CD14-positive monocyte (primary cell): ENCODE measurements at regions not wholly inside any gene's neighbourhood (a gene's known extent, or its start where the extent isn't known, plus 50 kb on each side); places are given as distances from the start of the nearest gene placed in this dataset.
"Not testable (repeated sequence)": the region's sequence is repeated elsewhere in the genome, so short reads cannot be mapped to it uniquely, and the experiment has no call there.

Experiments
- DNase-seq, 3 donors: peaks; one replicate each; pipeline ENCODE4 v3.0.0-alpha.2; 2011 to 2022
- H2AFZ ChIP-seq: 2 replicates; pipeline ENCODE4 v1.6.0; 2012; ENCODE audit warnings: mild to moderate bottlenecking, low read depth, low read length, inconsistent platforms; ENCODE audit not compliant: insufficient read depth, poor library complexity, severe bottlenecking
- H3K27ac ChIP-seq, 2 donors: 1 replicate in 1 of 2; 2 replicates in 1 of 2; pipeline ENCODE4 v1.5.1; 2012 to 2013; ENCODE audit warnings: low read length in 2 of 2, control low read depth in 1 of 2, inconsistent platforms in 1 of 2, low read depth in 1 of 2, mild to moderate bottlenecking in 1 of 2
- H3K27me3 ChIP-seq, 2 donors: one replicate each; pipeline versions ENCODE4 v1.6.0 to v1.6.1; 2011 to 2013; ENCODE audit warnings: low read length in 2 of 2; ENCODE audit not compliant: control insufficient read depth in 2 of 2, insufficient read depth in 2 of 2
- H3K36me3 ChIP-seq, 2 donors: replicated peaks in 1 of 2; 1 replicate in 1 of 2; 2 replicates in 1 of 2; pipeline versions ENCODE4 v1.5.1 to v1.6.1; 2012 to 2013; ENCODE audit warnings: low read length in 2 of 2, control low read depth in 1 of 2, inconsistent platforms in 1 of 2, mild to moderate bottlenecking in 1 of 2; ENCODE audit not compliant: insufficient read depth in 2 of 2, control insufficient read depth in 1 of 2
- H3K4me1 ChIP-seq, 2 donors: 1 replicate in 1 of 2; 2 replicates in 1 of 2; pipeline versions ENCODE4 v1.5.1 to v1.6.1; 2012 to 2013; ENCODE audit warnings: low read length in 2 of 2, control low read depth in 1 of 2, inconsistent platforms in 1 of 2, mild to moderate bottlenecking in 1 of 2, moderate library complexity in 1 of 2; ENCODE audit not compliant: insufficient read depth in 2 of 2, control insufficient read depth in 1 of 2
- H3K4me2 ChIP-seq: replicated peaks from 2 replicates; pipeline ENCODE3; 2012; ENCODE audit warnings: low read length, moderate library complexity, mild to moderate bottlenecking; ENCODE audit not compliant: poor library complexity, severe bottlenecking; ENCODE audit errors: extremely low read depth
- H3K4me3 ChIP-seq, 3 experiments: fragments of 200-600 bp in 1 of 3; sonication (generic) in 1 of 3; replicated peaks in 1 of 3; 1 replicate in 2 of 3; 2 replicates in 1 of 3; pipeline ENCODE4 v1.5.1; 2011 to 2013; ENCODE audit warnings: low read length in 3 of 3, mild to moderate bottlenecking in 3 of 3, control low read depth in 2 of 3, low read depth in 2 of 3, inconsistent platforms in 1 of 3, moderate library complexity in 1 of 3
- H3K79me2 ChIP-seq: 2 replicates; pipeline ENCODE4 v1.6.0; 2012; ENCODE audit warnings: mild to moderate bottlenecking, control low read depth, inconsistent platforms, low read length, moderate library complexity; ENCODE audit not compliant: insufficient read depth
- H3K9ac ChIP-seq: 2 replicates; pipeline ENCODE4 v1.6.0; 2017; ENCODE audit warnings: low read length, mild to moderate bottlenecking; ENCODE audit not compliant: insufficient read depth, poor library complexity, severe bottlenecking
- H3K9me3 ChIP-seq, 2 donors: replicated peaks in 1 of 2; 1 replicate in 1 of 2; 2 replicates in 1 of 2; pipeline versions ENCODE4 v1.5.1 to v1.6.1; 2012 to 2013; ENCODE audit warnings: low read length in 2 of 2, control low read depth in 1 of 2; ENCODE audit not compliant: control insufficient read depth in 1 of 2, insufficient read depth in 1 of 2
- H4K20me1 ChIP-seq: 2 replicates; pipeline ENCODE4 v1.6.0; 2012; ENCODE audit warnings: mild to moderate bottlenecking, low read length, control low read depth, moderate library complexity; ENCODE audit not compliant: insufficient read depth
- H3K27ac Mint-ChIP-seq, 7 donors: one replicate each; pipeline ENCODE4 v1.8.0; 2020; ENCODE audit warnings: mild to moderate bottlenecking in 7 of 7, mixed read lengths in 7 of 7, moderate library complexity in 6 of 7, inconsistent platforms in 2 of 7
- H3K27me3 Mint-ChIP-seq, 3 donors: one replicate each; pipeline ENCODE4 v1.8.0; 2021 to 2022; ENCODE audit warnings: low read depth in 3 of 3, mild to moderate bottlenecking in 3 of 3, mixed read lengths in 3 of 3, moderate library complexity in 3 of 3, inconsistent platforms in 1 of 3
- H3K36me3 Mint-ChIP-seq, 2 donors: one replicate each; pipeline ENCODE4 v1.8.0; 2020; ENCODE audit warnings: mixed read lengths in 2 of 2, inconsistent platforms in 1 of 2, mild to moderate bottlenecking in 1 of 2
- H3K4me1 Mint-ChIP-seq: one replicate; pipeline ENCODE4 v1.8.0; 2020; ENCODE audit warnings: mild to moderate bottlenecking, mixed read lengths
- H3K4me3 Mint-ChIP-seq, 2 donors: one replicate each; pipeline ENCODE4 v1.8.0; 2020; ENCODE audit warnings: mild to moderate bottlenecking in 2 of 2, mixed read lengths in 2 of 2, moderate library complexity in 1 of 2
- H3K9me3 Mint-ChIP-seq, 7 donors: one replicate each; pipeline ENCODE4 v1.8.0; 2020 to 2022; ENCODE audit warnings: mixed read lengths in 7 of 7, mild to moderate bottlenecking in 6 of 7, moderate library complexity in 6 of 7, inconsistent platforms in 2 of 7
- WGBS: methylation state at CpG from one replicate; pipeline ENCODE4 v1.1.5; 2013; ENCODE audit warnings: missing lambda C conversion rate; ENCODE audit not compliant: insufficient coverage; 5-methylcytosine and 5-hydroxymethylcytosine counted together
- intact Hi-C, 2 donors: fragments of 100-400 bp; cut with micrococcal nuclease; formaldehyde crosslinking; loops; one replicate each; pipeline versions ENCODE4 v1.15.0 to v1.15.1; 2023
- TF ChIP-seq, protein P1 (sequence below): fragments of 200-600 bp; IDR thresholded peaks from one replicate; pipeline ENCODE4 v1.8.0; 2022; ENCODE audit warnings: antibody characterized with exemption, mild to moderate bottlenecking

GRCh38 chr2:43142921-43143438 lies 83.4 kb downstream of the ZFP36L2 start:
- H3K4me1 Mint-ChIP-seq: peaks cover 58% of the 10 kb centered on the region
- H3K4me3 Mint-ChIP-seq: no peak overlapping the region

GRCh38 chr2:43141636-43142151 lies 84.7 kb downstream of the ZFP36L2 start:
- H3K36me3 ChIP-seq, H3K9ac ChIP-seq, H3K4me2 ChIP-seq, H3K9me3 Mint-ChIP-seq, H3K36me3 Mint-ChIP-seq, H3K27ac ChIP-seq, H3K27ac Mint-ChIP-seq, H3K27me3 Mint-ChIP-seq, H3K27me3 ChIP-seq, H4K20me1 ChIP-seq, H2AFZ ChIP-seq, H3K9me3 ChIP-seq, H3K79me2 ChIP-seq, H3K4me3 Mint-ChIP-seq, DNase-seq, H3K4me3 ChIP-seq, intact Hi-C loops: not testable (repeated sequence)
- peaks cover 50 to 56% of the 10 kb centered on the region in 2 donors for H3K4me1 ChIP-seq
- peaks cover 67% of the 10 kb centered on the region for H3K4me1 Mint-ChIP-seq
- WGBS: 79% methylated on average over 4 of the region's 7 CpGs

More at GRCh38 chr2:43142921-43143438, 83.4 kb downstream of the ZFP36L2 start:
- no peaks in the 10 kb centered on the region for H4K20me1 ChIP-seq
- TF ChIP-seq, protein P1, sequence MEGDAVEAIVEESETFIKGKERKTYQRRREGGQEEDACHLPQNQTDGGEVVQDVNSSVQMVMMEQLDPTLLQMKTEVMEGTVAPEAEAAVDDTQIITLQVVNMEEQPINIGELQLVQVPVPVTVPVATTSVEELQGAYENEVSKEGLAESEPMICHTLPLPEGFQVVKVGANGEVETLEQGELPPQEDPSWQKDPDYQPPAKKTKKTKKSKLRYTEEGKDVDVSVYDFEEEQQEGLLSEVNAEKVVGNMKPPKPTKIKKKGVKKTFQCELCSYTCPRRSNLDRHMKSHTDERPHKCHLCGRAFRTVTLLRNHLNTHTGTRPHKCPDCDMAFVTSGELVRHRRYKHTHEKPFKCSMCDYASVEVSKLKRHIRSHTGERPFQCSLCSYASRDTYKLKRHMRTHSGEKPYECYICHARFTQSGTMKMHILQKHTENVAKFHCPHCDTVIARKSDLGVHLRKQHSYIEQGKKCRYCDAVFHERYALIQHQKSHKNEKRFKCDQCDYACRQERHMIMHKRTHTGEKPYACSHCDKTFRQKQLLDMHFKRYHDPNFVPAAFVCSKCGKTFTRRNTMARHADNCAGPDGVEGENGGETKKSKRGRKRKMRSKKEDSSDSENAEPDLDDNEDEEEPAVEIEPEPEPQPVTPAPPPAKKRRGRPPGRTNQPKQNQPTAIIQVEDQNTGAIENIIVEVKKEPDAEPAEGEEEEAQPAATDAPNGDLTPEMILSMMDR: no peak
- H3K4me3 ChIP-seq: no peak overlapping the region
- no peaks in the 10 kb centered on the region for H3K27me3 ChIP-seq
- H3K9me3 ChIP-seq: no peaks in the 10 kb centered on the region
- Mint-ChIP-seq H3K27me3 (peaks cover 0 to 1% (median 0%) of the 10 kb centered on the region in 3 donors), H3K9me3 (peaks cover 0 to 2% (median 0%) of the 10 kb centered on the region in 7 donors), H3K36me3 (peaks cover 3 to 4% of the 10 kb centered on the region in 2 donors), H3K27ac (peak overlapping the region in 4 of 7 donors; percentile 4 to 60 (median 48))
- WGBS: 87% methylated on average over 6 of the region's 7 CpGs
- intact Hi-C loops: no loop called here
- H3K4me1 ChIP-seq: peaks cover 39 to 50% of the 10 kb centered on the region in 2 donors
- H3K27ac ChIP-seq: peak overlapping the region in 1 of 2 donors; percentile 47
- no peaks in the 10 kb centered on the region for H3K79me2 ChIP-seq
- no peak overlapping the region for H2AFZ ChIP-seq
- peak; percentile 35 to 57 (median 38) for DNase-seq
- H3K4me2 ChIP-seq: no peak overlapping the region
- H3K9ac ChIP-seq: no peak overlapping the region
- no peaks in the 10 kb centered on the region for H3K36me3 ChIP-seq
